ENCODE measurements at regions not wholly inside any gene's neighbourhood (a gene's known extent, or its start where the extent isn't known, plus 50 kb on each side); places are given as distances from the start of the nearest gene placed in this dataset.
"Not testable (repeated sequence)": the region's sequence is repeated elsewhere in the genome, so short reads cannot be mapped to it uniquely, and the experiment has no call there.

GRCh38 chr22:25456300-25457043 is 108.0 kb upstream of the GRK3 start:
- peaks cover 26% of the 10 kb centered on the region for H3K4me1 Mint-ChIP-seq
- DNase-seq, H3K4me3 Mint-ChIP-seq, H3K27me3 Mint-ChIP-seq, H3K27ac Mint-ChIP-seq, H3K9me3 Mint-ChIP-seq: not testable (repeated sequence)
- H3K36me3 Mint-ChIP-seq = peaks cover 40% of the 10 kb centered on the region

- H3K36me3 Mint-ChIP-seq = peaks cover 36% of the 10 kb centered on the region
- H3K4me1 Mint-ChIP-seq = peaks cover 15% of the 10 kb centered on the region
- H3K9me3 Mint-ChIP-seq, H3K27ac Mint-ChIP-seq, H3K4me3 Mint-ChIP-seq, DNase-seq, H3K27me3 Mint-ChIP-seq: not testable (repeated sequence)
Measured at GRCh38 chr22:25458631-25459030, 105.8 kb upstream of the GRK3 start.

- not testable (repeated sequence) for H3K27ac Mint-ChIP-seq, H3K27me3 Mint-ChIP-seq, H3K4me3 Mint-ChIP-seq, H3K4me1 Mint-ChIP-seq, H3K9me3 Mint-ChIP-seq, DNase-seq
- peaks cover 32% of the 10 kb centered on the region for H3K36me3 Mint-ChIP-seq
Measured at GRCh38 chr22:25460682-25461081, 103.8 kb upstream of the GRK3 start.

GRCh38 chr22:25461301-25461700 is 103.2 kb upstream of the GRK3 start:
- no peak for DNase-seq
- H3K9me3 Mint-ChIP-seq = no peaks in the 10 kb centered on the region
- no peak overlapping the region for H3K27ac Mint-ChIP-seq
- peaks cover 37% of the 10 kb centered on the region for H3K36me3 Mint-ChIP-seq
- H3K4me3 Mint-ChIP-seq = no peak overlapping the region
- H3K27me3 Mint-ChIP-seq = no peaks in the 10 kb centered on the region
- peaks cover 11% of the 10 kb centered on the region for H3K4me1 Mint-ChIP-seq

GRCh38 chr22:25462474-25463346 is 101.8 kb upstream of the GRK3 start:
- H3K27me3 Mint-ChIP-seq, H3K4me1 Mint-ChIP-seq, H3K4me3 Mint-ChIP-seq, H3K9me3 Mint-ChIP-seq: not testable (repeated sequence)
- H3K27ac Mint-ChIP-seq = peak overlapping the region; percentile 74
- peak; percentile 79 for DNase-seq
- peaks cover 33% of the 10 kb centered on the region for H3K36me3 Mint-ChIP-seq

- not testable (repeated sequence) for DNase-seq, H3K4me3 Mint-ChIP-seq, H3K4me1 Mint-ChIP-seq, H3K27me3 Mint-ChIP-seq, H3K9me3 Mint-ChIP-seq
- peak overlapping the region; percentile 23 for H3K27ac Mint-ChIP-seq
- peaks cover 33% of the 10 kb centered on the region for H3K36me3 Mint-ChIP-seq
Measured at GRCh38 chr22:25463347-25463628, 101.2 kb upstream of the GRK3 start.

GRCh38 chr22:25464326-25464725 is 100.1 kb upstream of the GRK3 start:
- not testable (repeated sequence) for H3K27me3 Mint-ChIP-seq, H3K4me3 Mint-ChIP-seq, H3K9me3 Mint-ChIP-seq, DNase-seq, H3K4me1 Mint-ChIP-seq, H3K27ac Mint-ChIP-seq
- H3K36me3 Mint-ChIP-seq = peaks cover 27% of the 10 kb centered on the region

- Mint-ChIP-seq H3K4me1 (peaks cover 8% of the 10 kb centered on the region), H3K9me3 (no peaks in the 10 kb centered on the region), H3K27me3 (no peaks in the 10 kb centered on the region), H3K4me3 (no peak overlapping the region), H3K36me3 (peaks cover 12% of the 10 kb centered on the region), H3K27ac (peak overlapping the region; percentile 70)
- DNase-seq = no peak
Measured at GRCh38 chr22:25465949-25466348, 98.5 kb upstream of the GRK3 start.

GRCh38 chr22:25472382-25472781 is 92.1 kb upstream of the GRK3 start:
- no peak overlapping the region for H3K4me3 Mint-ChIP-seq

GRCh38 chr22:25475257-25476022 is 89.0 kb upstream of the GRK3 start:
- H3K27me3 Mint-ChIP-seq = no peaks in the 10 kb centered on the region
- DNase-seq = no peak
- H3K27ac Mint-ChIP-seq = no peak overlapping the region
- H3K9me3 Mint-ChIP-seq = peaks cover 3% of the 10 kb centered on the region
- H3K36me3 Mint-ChIP-seq = peaks cover 31% of the 10 kb centered on the region
- peaks cover 9% of the 10 kb centered on the region for H3K4me1 Mint-ChIP-seq
- no peak overlapping the region for H3K4me3 Mint-ChIP-seq

More at GRCh38 chr22:25472382-25472781, 92.1 kb upstream of the GRK3 start:
- DNase-seq = no peak
- H3K36me3 Mint-ChIP-seq = peaks cover 17% of the 10 kb centered on the region
- H3K27ac Mint-ChIP-seq = no peak overlapping the region
- H3K4me1 Mint-ChIP-seq = peaks cover 9% of the 10 kb centered on the region
- H3K9me3 Mint-ChIP-seq = peaks cover 1% of the 10 kb centered on the region
- H3K27me3 Mint-ChIP-seq = no peaks in the 10 kb centered on the region

- Mint-ChIP-seq H3K9me3 (peaks cover 5% of the 10 kb centered on the region), H3K4me3 (no peak overlapping the region), H3K27ac (no peak overlapping the region), H3K27me3 (no peaks in the 10 kb centered on the region), H3K36me3 (peaks cover 49% of the 10 kb centered on the region), H3K4me1 (peaks cover 9% of the 10 kb centered on the region)
- no peak for DNase-seq
Measured at GRCh38 chr22:25477358-25477757, 87.1 kb upstream of the GRK3 start.

GRCh38 chr22:25478111-25478510 is 86.4 kb upstream of the GRK3 start:
- DNase-seq = no peak
- H3K9me3 Mint-ChIP-seq = peaks cover 5% of the 10 kb centered on the region
- H3K27ac Mint-ChIP-seq = no peak overlapping the region
- no peaks in the 10 kb centered on the region for H3K27me3 Mint-ChIP-seq
- peaks cover 9% of the 10 kb centered on the region for H3K4me1 Mint-ChIP-seq
- no peak overlapping the region for H3K4me3 Mint-ChIP-seq
- H3K36me3 Mint-ChIP-seq = peaks cover 55% of the 10 kb centered on the region

- Mint-ChIP-seq H3K4me1 (peaks cover 10% of the 10 kb centered on the region), H3K4me3 (no peak overlapping the region), H3K27me3 (no peaks in the 10 kb centered on the region), H3K9me3 (peaks cover 5% of the 10 kb centered on the region), H3K36me3 (peaks cover 57% of the 10 kb centered on the region), H3K27ac (no peak overlapping the region)
- no peak for DNase-seq
Measured at GRCh38 chr22:25478528-25478927, 85.9 kb upstream of the GRK3 start.

GRCh38 chr22:25480868-25481267 is 83.6 kb upstream of the GRK3 start:
- H3K27ac Mint-ChIP-seq, H3K9me3 Mint-ChIP-seq, H3K27me3 Mint-ChIP-seq, DNase-seq, H3K4me3 Mint-ChIP-seq: not testable (repeated sequence)
- H3K4me1 Mint-ChIP-seq = peaks cover 23% of the 10 kb centered on the region
- peaks cover 69% of the 10 kb centered on the region for H3K36me3 Mint-ChIP-seq

GRCh38 chr22:25482091-25482760 is 82.2 kb upstream of the GRK3 start:
- no peak for DNase-seq
- Mint-ChIP-seq H3K4me3 (no peak overlapping the region), H3K27ac (no peak overlapping the region), H3K27me3 (no peaks in the 10 kb centered on the region), H3K36me3 (peaks cover 70% of the 10 kb centered on the region), H3K4me1 (peaks cover 34% of the 10 kb centered on the region), H3K9me3 (peaks cover 9% of the 10 kb centered on the region)
